ENCODE measurements at regions not wholly inside any gene's neighbourhood (a gene's known extent, or its start where the extent isn't known, plus 50 kb on each side); places are given as distances from the start of the nearest gene placed in this dataset.
A peak's percentile ranks its signal among the peaks of the same experiment; 100 is the strongest.

GRCh38 chr2:66794551-66794950 lies 359.6 kb downstream of the MEIS1 start:
- peak; percentile 10 for DNase-seq

GRCh38 chr2:66802877-66803276 lies 368.0 kb downstream of the MEIS1 start:
- no peak for DNase-seq

GRCh38 chr2:66803726-66804125 lies 368.8 kb downstream of the MEIS1 start:
- DNase-seq = peak; percentile 16

GRCh38 chr2:66805016-66805865 lies 370.3 kb downstream of the MEIS1 start:
- DNase-seq = no peak

GRCh38 chr2:66805968-66806367 lies 371.0 kb downstream of the MEIS1 start:
- DNase-seq = no peak

- DNase-seq = no peak
Measured at GRCh38 chr2:66813525-66813924, 378.6 kb downstream of the MEIS1 start.

- no peak for DNase-seq
Measured at GRCh38 chr2:66813976-66814375, 379.1 kb downstream of the MEIS1 start.

GRCh38 chr2:66814916-66815315 lies 380.0 kb downstream of the MEIS1 start:
- DNase-seq = no peak

GRCh38 chr2:66815886-66816285 lies 381.0 kb downstream of the MEIS1 start:
- DNase-seq = no peak

GRCh38 chr2:66821168-66821567 lies 386.2 kb downstream of the MEIS1 start:
- DNase-seq = no peak

- no peak for DNase-seq
Measured at GRCh38 chr2:66822186-66822585, 387.3 kb downstream of the MEIS1 start.

GRCh38 chr2:66824926-66825325 lies 390.0 kb downstream of the MEIS1 start:
- DNase-seq = no peak

GRCh38 chr2:66827851-66828250 lies 392.9 kb downstream of the MEIS1 start:
- DNase-seq = no peak

GRCh38 chr2:66828876-66829275 lies 394.0 kb downstream of the MEIS1 start:
- no peak for DNase-seq

GRCh38 chr2:66830881-66831280 lies 396.0 kb downstream of the MEIS1 start:
- DNase-seq = no peak

GRCh38 chr2:66832646-66833435 lies 397.9 kb downstream of the MEIS1 start:
- no peak for DNase-seq

- DNase-seq = no peak
Measured at GRCh38 chr2:66834859-66835258, 399.9 kb downstream of the MEIS1 start.

GRCh38 chr2:66836851-66837250 lies 401.9 kb downstream of the MEIS1 start:
- DNase-seq = no peak

GRCh38 chr2:66839551-66840320 lies 404.8 kb downstream of the MEIS1 start:
- peak; percentile 46 for DNase-seq

GRCh38 chr2:66840321-66841002 lies 405.5 kb downstream of the MEIS1 start:
- no peak for DNase-seq

GRCh38 chr2:66843847-66844246 lies 408.9 kb downstream of the MEIS1 start:
- no peak for DNase-seq

- no peak for DNase-seq
Measured at GRCh38 chr2:66845307-66845706, 410.4 kb downstream of the MEIS1 start.

Data from muscle of arm (tissue), 1 donor.